Karpas-422 (cell line): ENCODE measurements at regions not wholly inside any gene's neighbourhood (a gene's known extent, or its start where the extent isn't known, plus 50 kb on each side); places are given as distances from the start of the nearest gene placed in this dataset.

Source experiments
- DNase-seq: peaks from one replicate; pipeline ENCODE4 v3.0.0-alpha.2; 2015
- H2AFZ ChIP-seq: fragments of 200-600 bp; sonication (generic); 2 replicates; pipeline ENCODE4 v1.6.1; 2014; ENCODE audit warnings: antibody characterized with exemption, low read length, mixed read lengths
- H3K27ac ChIP-seq: fragments of 200-600 bp; sonication (generic); 2 replicates; pipeline ENCODE4 v1.5.1; 2014; ENCODE audit warnings: mild to moderate bottlenecking, low read length, moderate library complexity
- H3K27me3 ChIP-seq: fragments of 200-600 bp; sonication (generic); 2 replicates; pipeline ENCODE4 v1.6.1; 2014; ENCODE audit warnings: low read length, mixed read lengths
- H3K36me3 ChIP-seq: fragments of 200-600 bp; sonication (generic); 2 replicates; pipeline ENCODE4 v1.6.1; 2014; ENCODE audit warnings: low read length, mixed read lengths; ENCODE audit not compliant: insufficient read depth
- H3K4me1 ChIP-seq: fragments of 200-600 bp; sonication (generic); 2 replicates; pipeline ENCODE4 v1.6.1; 2014; ENCODE audit warnings: mild to moderate bottlenecking, low read length, mixed read lengths
- H3K4me2 ChIP-seq: fragments of 200-600 bp; sonication (generic); 2 replicates; pipeline ENCODE4 v1.6.1; 2014; ENCODE audit warnings: low read length, low read depth, mild to moderate bottlenecking; ENCODE audit not compliant: poor library complexity, severe bottlenecking
- H3K4me3 ChIP-seq: fragments of 200-600 bp; sonication (generic); 2 replicates; pipeline ENCODE4 v1.5.1; 2014; ENCODE audit warnings: mild to moderate bottlenecking, antibody characterized with exemption, low read length, mixed read lengths
- H3K79me2 ChIP-seq: fragments of 200-600 bp; sonication (generic); 2 replicates; pipeline ENCODE4 v1.6.1; 2014; ENCODE audit warnings: mild to moderate bottlenecking, low read length, mixed read lengths
- H3K9ac ChIP-seq: fragments of 200-600 bp; sonication (generic); 2 replicates; pipeline ENCODE4 v1.6.0; 2014; ENCODE audit warnings: low read length
- H3K9me2 ChIP-seq: fragments of 200-600 bp; sonication (generic), shearing (Covaris generic); replicated peaks from 2 replicates; pipeline ENCODE4 v1.6.0; 2014; ENCODE audit warnings: mild to moderate bottlenecking, low read length, moderate library complexity; ENCODE audit not compliant: insufficient read depth
- H3K9me3 ChIP-seq: fragments of 300-700, 200-600 bp; sonication (generic); 2 replicates; pipeline ENCODE4 v1.6.1; 2014; ENCODE audit warnings: low read length, mixed read lengths
- H4K20me1 ChIP-seq: fragments of 200-600 bp; sonication (generic); 2 replicates; pipeline ENCODE4 v1.6.1; 2014; ENCODE audit warnings: mild to moderate bottlenecking, antibody characterized with exemption, low read length, low read depth; ENCODE audit not compliant: insufficient read depth

GRCh38 chr12:107359382-107359781, 266.0 kb upstream of the CRY1 start:
- H3K4me2 ChIP-seq, result no peak overlapping the region

GRCh38 chr12:107360033-107360432, 266.7 kb upstream of the CRY1 start:
- H3K27ac ChIP-seq, result no peak overlapping the region

More at GRCh38 chr12:107359382-107359781, 266.0 kb upstream of the CRY1 start:
- Histone ChIP-seq H3K27ac (no peak overlapping the region), H3K9me3 (no peaks in the 10 kb centered on the region), H3K9me2 (no peaks in the 10 kb centered on the region), H3K79me2 (no peaks in the 10 kb centered on the region), H3K9ac (no peak overlapping the region), H3K4me1 (no peaks in the 10 kb centered on the region), H3K4me3 (no peak overlapping the region), H3K27me3 (no peaks in the 10 kb centered on the region), H3K36me3 (no peaks in the 10 kb centered on the region), H2AFZ (no peak overlapping the region), H4K20me1 (no peaks in the 10 kb centered on the region)
- no peak for DNase-seq

DNA sequence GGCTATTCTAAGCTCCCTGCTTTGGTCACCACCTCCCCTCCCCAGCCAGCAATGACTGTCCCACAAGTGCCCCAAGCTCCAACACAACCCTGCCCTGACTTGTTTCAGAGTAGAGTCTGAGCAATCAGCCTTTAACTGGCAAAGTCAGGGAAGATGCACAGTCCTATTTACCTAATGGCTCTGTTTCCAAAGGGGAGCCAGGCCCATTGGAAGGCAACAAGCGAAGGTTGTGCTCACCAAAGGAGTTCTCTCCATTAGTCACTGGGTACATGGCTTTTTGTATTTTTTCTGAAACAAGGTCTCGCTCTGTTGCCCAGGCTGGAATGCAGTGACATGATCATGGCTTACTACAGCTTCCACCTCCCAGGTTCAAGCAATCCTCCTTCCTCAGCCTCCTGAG, 267.1 kb upstream of the CRY1 start:
- Histone ChIP-seq H4K20me1 (no peaks in the 10 kb centered on the region), H2AFZ (no peak overlapping the region), H3K9me3 (no peaks in the 10 kb centered on the region), H3K27ac (no peak overlapping the region), H3K9ac (no peak overlapping the region), H3K4me3 (no peak overlapping the region), H3K36me3 (no peaks in the 10 kb centered on the region), H3K9me2 (no peaks in the 10 kb centered on the region), H3K4me1 (no peaks in the 10 kb centered on the region), H3K4me2 (no peak overlapping the region), H3K79me2 (no peaks in the 10 kb centered on the region), H3K27me3 (no peaks in the 10 kb centered on the region)
- DNase-seq, result no peak

More at GRCh38 chr12:107360033-107360432, 266.7 kb upstream of the CRY1 start:
- no peak overlapping the region for H3K4me2 ChIP-seq
- H2AFZ ChIP-seq, result no peak overlapping the region
- H3K4me3 ChIP-seq, result no peak overlapping the region
- H3K36me3 ChIP-seq, result no peaks in the 10 kb centered on the region
- H3K27me3 ChIP-seq, result no peaks in the 10 kb centered on the region
- H3K9me2 ChIP-seq, result no peaks in the 10 kb centered on the region
- no peaks in the 10 kb centered on the region for H3K79me2 ChIP-seq
- no peaks in the 10 kb centered on the region for H3K9me3 ChIP-seq
- H4K20me1 ChIP-seq, result no peaks in the 10 kb centered on the region
- no peak overlapping the region for H3K9ac ChIP-seq
- H3K4me1 ChIP-seq, result no peaks in the 10 kb centered on the region
- DNase-seq, result no peak

GRCh38 chr12:107361970-107362369, 268.6 kb upstream of the CRY1 start:
- Histone ChIP-seq H3K9me3 (no peaks in the 10 kb centered on the region), H3K27ac (no peak overlapping the region), H4K20me1 (no peaks in the 10 kb centered on the region), H3K9ac (no peak overlapping the region), H3K36me3 (no peaks in the 10 kb centered on the region), H3K4me2 (no peak overlapping the region), H3K79me2 (no peaks in the 10 kb centered on the region), H3K9me2 (no peaks in the 10 kb centered on the region), H2AFZ (no peak overlapping the region), H3K27me3 (no peaks in the 10 kb centered on the region), H3K4me3 (no peak overlapping the region), H3K4me1 (no peaks in the 10 kb centered on the region)
- DNase-seq, result no peak

DNA sequence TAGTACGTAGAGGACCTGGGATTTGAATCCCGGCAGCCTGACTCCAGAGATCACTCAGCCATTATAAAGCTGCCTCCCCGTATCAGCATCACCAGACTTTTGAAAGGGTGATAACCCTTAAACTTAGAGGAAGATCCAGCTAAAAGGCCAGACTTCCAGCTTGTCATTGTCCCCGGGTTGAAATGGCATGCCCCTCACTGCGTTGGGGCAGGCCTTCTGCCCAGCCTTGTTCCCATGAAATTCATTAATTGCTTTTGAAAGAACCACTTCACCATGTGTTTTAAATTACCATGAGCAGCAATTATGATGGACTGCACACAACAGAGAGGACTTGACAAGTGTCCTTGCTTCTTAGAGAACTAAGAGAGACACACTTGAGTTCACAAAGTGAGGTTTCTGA, 269.6 kb upstream of the CRY1 start:
- Histone ChIP-seq H3K36me3 (no peaks in the 10 kb centered on the region), H3K79me2 (no peaks in the 10 kb centered on the region), H3K9ac (no peak overlapping the region), H3K9me3 (no peaks in the 10 kb centered on the region), H3K4me2 (no peak overlapping the region), H3K9me2 (no peaks in the 10 kb centered on the region), H4K20me1 (no peaks in the 10 kb centered on the region), H3K4me3 (no peak overlapping the region), H2AFZ (no peak overlapping the region), H3K4me1 (no peaks in the 10 kb centered on the region), H3K27me3 (no peaks in the 10 kb centered on the region), H3K27ac (no peak overlapping the region)
- no peak for DNase-seq

DNA sequence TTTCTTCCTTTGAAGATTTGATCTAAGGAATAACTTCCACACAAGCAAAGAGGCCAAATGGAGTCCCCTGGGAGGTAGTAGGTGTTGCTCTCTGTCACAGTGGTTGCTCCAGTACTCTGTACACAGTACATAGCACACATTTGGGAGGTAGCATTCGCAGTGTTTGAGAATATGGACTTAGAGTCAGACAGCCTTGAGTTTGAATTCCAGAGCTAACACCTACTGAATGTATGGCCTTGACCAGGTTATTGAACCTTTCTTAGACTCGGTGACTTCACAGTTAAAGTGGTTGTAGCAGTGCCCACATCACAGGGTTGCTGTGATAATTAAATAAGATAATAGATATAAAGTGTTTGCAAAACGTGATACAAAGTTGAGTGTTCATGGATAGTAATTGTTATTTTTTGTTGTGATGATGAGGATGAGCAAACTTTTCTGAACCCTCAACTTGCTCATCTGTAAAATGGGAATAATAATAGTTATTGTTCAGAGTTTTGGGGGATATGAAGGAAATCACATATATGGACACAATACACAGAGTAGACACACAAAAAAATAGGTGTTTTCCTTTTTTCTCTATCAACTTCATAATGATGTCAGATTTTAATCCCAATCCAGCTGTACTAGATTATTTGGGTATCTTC, 271.6 kb upstream of the CRY1 start:
- H3K4me3 ChIP-seq, result no peak overlapping the region
- no peak overlapping the region for H3K27ac ChIP-seq
- no peak overlapping the region for H3K4me2 ChIP-seq
- H3K9me2 ChIP-seq, result no peaks in the 10 kb centered on the region
- no peak overlapping the region for H3K9ac ChIP-seq
- H4K20me1 ChIP-seq, result no peaks in the 10 kb centered on the region
- H3K9me3 ChIP-seq, result no peaks in the 10 kb centered on the region
- H3K79me2 ChIP-seq, result no peaks in the 10 kb centered on the region
- no peak overlapping the region for H2AFZ ChIP-seq
- H3K36me3 ChIP-seq, result no peaks in the 10 kb centered on the region
- H3K4me1 ChIP-seq, result no peaks in the 10 kb centered on the region
- H3K27me3 ChIP-seq, result no peaks in the 10 kb centered on the region
- no peak for DNase-seq

- no peaks in the 10 kb centered on the region for H3K27me3 ChIP-seq
- DNase-seq, result no peak
- no peaks in the 10 kb centered on the region for H3K36me3 ChIP-seq
- no peaks in the 10 kb centered on the region for H3K9me3 ChIP-seq
- no peaks in the 10 kb centered on the region for H3K9me2 ChIP-seq
- no peaks in the 10 kb centered on the region for H3K79me2 ChIP-seq
- no peak overlapping the region for H3K27ac ChIP-seq
- H3K4me3 ChIP-seq, result no peak overlapping the region
- H2AFZ ChIP-seq, result no peak overlapping the region
- H3K9ac ChIP-seq, result no peak overlapping the region
- no peaks in the 10 kb centered on the region for H4K20me1 ChIP-seq
- no peak overlapping the region for H3K4me2 ChIP-seq
- H3K4me1 ChIP-seq, result no peaks in the 10 kb centered on the region
Observed at GRCh38 chr12:107365703-107366102, 272.4 kb upstream of the CRY1 start.

- H4K20me1 ChIP-seq, result no peaks in the 10 kb centered on the region
- H3K79me2 ChIP-seq, result no peaks in the 10 kb centered on the region
- no peak overlapping the region for H3K4me3 ChIP-seq
- no peak for DNase-seq
- H3K9ac ChIP-seq, result no peak overlapping the region
- no peaks in the 10 kb centered on the region for H3K36me3 ChIP-seq
- H3K9me3 ChIP-seq, result no peaks in the 10 kb centered on the region
- H3K4me2 ChIP-seq, result no peak overlapping the region
- no peak overlapping the region for H2AFZ ChIP-seq
- no peaks in the 10 kb centered on the region for H3K9me2 ChIP-seq
- no peaks in the 10 kb centered on the region for H3K4me1 ChIP-seq
- H3K27ac ChIP-seq, result no peak overlapping the region
- no peaks in the 10 kb centered on the region for H3K27me3 ChIP-seq
Observed at GRCh38 chr12:107366322-107366721, 273.0 kb upstream of the CRY1 start.

DNA sequence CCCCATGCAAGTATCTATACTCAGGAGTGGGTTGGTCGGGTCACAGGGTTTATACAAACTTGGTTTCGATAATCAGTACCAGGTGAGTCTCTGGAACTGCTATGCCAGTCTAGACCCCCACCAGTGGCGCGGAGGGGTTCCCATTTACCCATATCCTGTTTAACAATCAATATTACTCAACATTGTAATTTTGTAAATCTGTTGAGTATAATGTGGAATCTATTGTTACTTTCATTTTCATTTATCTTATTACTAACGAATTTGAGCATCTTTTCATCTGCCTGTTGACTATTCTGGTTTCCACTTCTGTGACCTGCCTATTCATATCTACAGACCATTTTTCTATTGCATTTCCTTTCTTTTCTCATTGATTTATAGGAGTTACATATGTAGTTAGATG, 275.2 kb upstream of the CRY1 start:
- Histone ChIP-seq H3K4me2 (no peak overlapping the region), H3K9ac (no peak overlapping the region), H3K27ac (no peak overlapping the region), H3K4me1 (no peaks in the 10 kb centered on the region), H3K36me3 (no peaks in the 10 kb centered on the region), H4K20me1 (no peaks in the 10 kb centered on the region), H3K9me3 (no peaks in the 10 kb centered on the region), H3K79me2 (no peaks in the 10 kb centered on the region), H3K9me2 (no peaks in the 10 kb centered on the region), H3K4me3 (no peak overlapping the region), H2AFZ (no peak overlapping the region), H3K27me3 (no peaks in the 10 kb centered on the region)
- no peak for DNase-seq
